ENCODE measurements at regions not wholly inside any gene's neighbourhood (a gene's known extent, or its start where the extent isn't known, plus 50 kb on each side); places are given as distances from the start of the nearest gene placed in this dataset.

DNA sequence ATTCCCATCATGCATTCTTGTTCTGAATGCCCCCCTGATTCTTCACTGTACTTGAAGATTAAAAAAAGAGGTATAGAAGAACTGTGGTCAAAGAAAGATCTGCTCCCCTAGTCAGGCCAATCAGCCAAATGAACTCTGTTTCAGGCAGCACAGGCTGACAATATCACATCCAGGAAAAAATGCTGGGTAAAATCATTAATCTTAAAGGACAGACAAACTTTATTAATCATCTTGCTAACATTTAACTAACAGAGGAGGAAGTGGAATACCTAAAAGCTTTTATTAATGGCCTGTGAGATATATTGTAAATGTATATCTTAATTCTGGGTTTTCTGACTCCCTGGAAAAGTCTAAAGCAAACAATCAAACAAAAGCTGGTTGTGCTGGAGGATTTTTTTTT lies 660.5 kb upstream of the PRMT6 start:
- TF ChIP-seq, protein P1, sequence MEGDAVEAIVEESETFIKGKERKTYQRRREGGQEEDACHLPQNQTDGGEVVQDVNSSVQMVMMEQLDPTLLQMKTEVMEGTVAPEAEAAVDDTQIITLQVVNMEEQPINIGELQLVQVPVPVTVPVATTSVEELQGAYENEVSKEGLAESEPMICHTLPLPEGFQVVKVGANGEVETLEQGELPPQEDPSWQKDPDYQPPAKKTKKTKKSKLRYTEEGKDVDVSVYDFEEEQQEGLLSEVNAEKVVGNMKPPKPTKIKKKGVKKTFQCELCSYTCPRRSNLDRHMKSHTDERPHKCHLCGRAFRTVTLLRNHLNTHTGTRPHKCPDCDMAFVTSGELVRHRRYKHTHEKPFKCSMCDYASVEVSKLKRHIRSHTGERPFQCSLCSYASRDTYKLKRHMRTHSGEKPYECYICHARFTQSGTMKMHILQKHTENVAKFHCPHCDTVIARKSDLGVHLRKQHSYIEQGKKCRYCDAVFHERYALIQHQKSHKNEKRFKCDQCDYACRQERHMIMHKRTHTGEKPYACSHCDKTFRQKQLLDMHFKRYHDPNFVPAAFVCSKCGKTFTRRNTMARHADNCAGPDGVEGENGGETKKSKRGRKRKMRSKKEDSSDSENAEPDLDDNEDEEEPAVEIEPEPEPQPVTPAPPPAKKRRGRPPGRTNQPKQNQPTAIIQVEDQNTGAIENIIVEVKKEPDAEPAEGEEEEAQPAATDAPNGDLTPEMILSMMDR (conservative IDR thresholded peaks at IDR 0.05; ENCODE audit: low read depth, low read length), result no peak
- TF ChIP-seq EZH2 (IDR thresholded peaks at IDR 0.05; ENCODE audit: borderline replicate concordance, low read depth, low read length, poor library complexity, severe bottlenecking), result no peak

All from A673 (cell line).